IPS DF 19.7 (cell line): ENCODE measurements at regions not wholly inside any gene's neighbourhood (a gene's known extent, or its start where the extent isn't known, plus 50 kb on each side); places are given as distances from the start of the nearest gene placed in this dataset.

Experiments used
- DNase-seq: peaks from one replicate; pipeline ENCODE4 v3.0.0-alpha.2; 2013; ENCODE audit warnings: low read depth, low spot score

DNA sequence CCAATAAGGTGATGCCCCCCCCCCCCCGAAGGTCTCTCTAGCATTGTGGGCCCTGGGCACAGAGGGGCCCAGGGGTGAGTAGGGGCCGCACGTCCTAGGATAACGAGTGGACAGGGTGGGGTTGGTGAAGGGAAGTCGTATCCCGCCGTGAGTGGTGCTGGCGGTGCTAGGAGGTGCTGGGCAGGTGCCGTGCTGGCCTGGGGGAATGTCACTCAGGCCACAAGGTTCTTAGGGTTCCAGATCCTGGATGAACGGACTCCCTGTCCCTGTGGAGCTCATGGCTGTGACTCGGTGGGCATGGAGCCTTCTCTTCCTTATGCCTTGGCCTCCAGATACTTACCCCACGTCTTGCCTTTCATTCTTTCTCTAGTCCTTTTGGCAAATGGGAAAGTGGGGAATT is 157.4 kb upstream of the SOX1 start:
- DNase-seq: no peak

DNA sequence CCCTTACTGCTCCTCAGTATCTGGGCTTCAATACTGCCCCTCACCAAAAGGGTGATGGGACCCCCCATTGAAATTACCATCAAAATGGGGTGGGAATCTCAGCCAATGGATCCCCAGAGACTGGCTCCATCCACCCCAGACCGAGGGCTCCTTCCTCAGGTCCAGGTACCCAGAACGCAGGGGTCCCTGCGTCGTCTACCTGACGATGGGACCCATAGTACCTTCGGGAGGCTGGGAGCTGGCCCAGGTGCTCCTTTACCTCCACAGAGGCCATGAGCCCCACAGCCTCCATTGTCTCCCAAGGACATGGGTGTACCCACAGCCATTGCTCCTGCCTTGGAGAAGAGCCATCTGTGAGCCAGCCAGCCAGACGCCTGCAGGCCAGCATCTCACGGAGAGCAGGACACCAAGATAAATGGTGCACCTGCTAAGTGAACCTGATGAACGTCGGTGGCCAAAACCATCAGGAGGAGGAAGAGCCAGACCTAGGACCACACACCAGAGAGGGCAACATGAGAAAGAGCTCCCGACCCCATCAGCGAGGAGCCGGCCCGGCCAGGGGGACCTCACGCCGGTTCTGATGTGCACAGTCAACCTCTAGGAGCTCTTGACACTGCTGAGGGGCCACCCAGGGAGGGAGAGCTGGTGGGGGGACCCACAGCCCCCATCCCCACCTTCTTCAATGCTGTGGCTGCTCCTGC is 156.8 kb upstream of the SOX1 start:
- DNase-seq: no peak

DNA sequence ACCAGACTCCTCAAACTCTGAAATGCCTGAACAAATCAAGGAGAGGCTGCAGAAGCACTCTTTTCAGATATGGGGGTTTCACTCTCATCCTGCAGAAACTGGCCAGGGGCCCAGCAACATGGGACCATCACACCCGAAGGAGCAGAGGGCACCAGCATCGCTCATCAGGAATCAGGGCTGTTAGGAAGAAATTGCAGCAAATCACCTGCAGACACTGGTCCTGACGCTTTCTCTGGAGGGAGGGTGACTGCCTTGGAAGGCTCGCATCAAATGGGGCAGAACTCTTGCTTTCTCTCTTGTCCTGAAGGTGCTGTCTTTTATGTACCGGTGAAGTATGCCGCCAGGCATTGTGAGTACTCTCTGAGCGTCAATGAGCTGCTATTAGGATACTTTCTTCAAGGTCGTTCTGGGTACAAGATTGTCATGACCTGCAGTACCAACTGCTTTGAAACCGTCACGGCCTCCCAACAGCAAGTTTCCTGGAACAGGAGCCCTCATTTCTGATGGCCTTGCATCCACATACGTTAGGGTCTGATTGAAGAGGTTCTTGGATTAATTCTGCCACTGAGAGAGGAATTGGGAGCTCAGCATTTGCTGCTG is 155.7 kb upstream of the SOX1 start:
- no peak for DNase-seq

DNA sequence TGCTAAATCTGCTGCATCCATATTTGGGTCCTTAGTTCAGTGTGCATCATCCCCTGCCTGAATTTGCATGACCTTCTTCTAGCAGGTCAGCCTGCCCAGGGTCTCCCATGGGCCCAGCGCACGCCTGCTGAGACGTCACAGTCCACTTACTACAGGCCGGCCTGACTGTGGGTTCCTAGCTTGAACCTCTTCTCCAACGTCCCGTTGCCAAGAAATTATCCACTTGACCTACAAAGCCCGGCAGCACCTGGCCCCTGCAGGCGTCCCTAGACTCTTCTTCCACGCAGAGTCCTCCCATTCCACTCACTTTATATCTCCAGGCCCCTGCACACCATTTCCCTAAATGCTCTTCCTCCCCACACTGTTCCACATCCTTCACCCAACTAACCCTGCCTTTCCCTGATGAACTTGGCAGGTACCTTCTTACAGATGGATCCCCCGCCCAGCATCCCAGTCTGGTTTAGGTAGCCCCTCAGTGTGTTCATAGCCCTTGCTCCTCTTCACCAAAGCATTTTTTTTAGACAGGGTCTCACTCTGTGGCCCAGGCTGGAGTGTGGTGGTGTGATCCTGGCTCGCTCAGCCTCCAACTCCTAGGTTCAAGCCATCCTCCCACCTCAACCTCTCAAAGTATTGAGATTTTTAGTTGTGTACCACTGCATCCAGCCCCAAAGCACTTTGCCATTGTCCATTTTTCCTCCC is 155.0 kb upstream of the SOX1 start:
- DNase-seq: no peak

DNA sequence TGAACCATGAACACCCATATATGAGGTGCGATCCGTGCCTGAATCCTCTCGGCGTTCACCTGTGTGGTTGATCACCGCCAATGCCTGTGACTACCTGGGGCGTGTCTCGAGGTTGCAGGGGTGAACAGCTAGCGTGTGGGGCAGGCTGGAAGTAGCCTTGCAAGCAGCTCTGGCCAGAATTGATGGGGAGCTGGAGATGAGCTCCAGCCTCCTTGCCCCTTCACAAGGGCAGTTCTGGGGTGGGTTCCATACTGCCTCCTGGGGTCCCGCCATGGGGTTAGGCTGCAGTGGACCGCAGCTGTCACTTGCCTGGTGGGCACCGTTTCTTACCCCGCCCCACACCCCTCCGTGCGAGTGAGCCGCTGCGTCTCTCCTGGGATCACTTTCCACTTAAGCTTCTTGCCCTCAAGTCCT is 154.5 kb upstream of the SOX1 start:
- DNase-seq: no peak

DNA sequence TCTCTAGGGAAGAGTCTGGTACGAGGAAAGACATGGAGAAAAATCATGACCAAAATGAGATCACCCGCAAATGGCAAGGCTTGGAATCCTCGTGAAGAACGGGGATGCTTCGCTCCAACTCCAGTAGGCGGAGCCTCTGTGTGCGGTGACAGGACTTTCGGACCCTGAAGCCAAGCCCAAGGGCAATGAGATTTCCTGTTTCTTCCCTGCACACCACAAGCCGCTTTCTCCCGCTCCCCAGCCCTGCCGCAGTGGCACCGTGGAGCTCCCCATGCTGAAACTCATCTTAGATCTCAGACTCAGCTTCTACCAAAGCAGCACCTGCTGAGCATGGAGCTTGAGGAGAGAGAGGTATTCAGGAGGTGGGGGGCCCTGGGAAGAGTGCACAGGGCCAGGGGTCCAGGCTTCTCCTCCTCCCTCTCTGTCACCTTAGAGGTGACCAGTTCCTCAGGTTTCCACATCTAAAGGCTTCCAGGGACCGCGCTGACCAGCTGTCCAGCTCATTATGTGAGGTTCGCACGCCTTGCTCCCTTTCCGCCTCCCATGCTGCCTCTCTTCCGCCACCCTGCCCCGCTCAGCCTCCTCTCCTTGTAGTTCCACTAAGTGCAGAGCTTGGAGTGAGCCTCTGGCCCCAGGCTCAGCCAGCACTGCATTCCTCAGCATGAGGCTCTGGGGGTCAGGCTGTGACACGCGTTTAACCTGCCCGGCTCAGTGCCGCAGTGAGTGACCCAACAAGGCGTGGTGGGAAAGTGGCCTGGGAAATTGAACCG is 153.8 kb upstream of the SOX1 start:
- DNase-seq: no peak

DNA sequence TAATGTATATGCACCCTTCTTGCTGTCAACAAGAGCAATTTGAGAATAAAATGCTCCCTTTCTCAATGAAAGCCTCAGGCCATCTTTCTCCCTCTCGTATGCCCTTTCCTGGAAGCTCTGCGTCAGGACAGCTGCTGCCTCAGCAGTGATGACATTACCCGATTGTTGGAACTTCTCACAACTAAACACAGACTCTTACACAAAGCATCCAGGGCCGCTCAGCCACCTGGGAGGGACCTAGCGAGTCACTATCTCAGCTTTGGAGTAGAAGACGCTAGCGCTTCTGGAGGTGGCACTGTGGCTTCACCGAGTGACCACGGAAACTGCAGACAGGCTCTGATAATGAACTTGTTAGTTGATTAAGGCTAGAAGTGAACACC is 153.2 kb upstream of the SOX1 start:
- DNase-seq: no peak

DNA sequence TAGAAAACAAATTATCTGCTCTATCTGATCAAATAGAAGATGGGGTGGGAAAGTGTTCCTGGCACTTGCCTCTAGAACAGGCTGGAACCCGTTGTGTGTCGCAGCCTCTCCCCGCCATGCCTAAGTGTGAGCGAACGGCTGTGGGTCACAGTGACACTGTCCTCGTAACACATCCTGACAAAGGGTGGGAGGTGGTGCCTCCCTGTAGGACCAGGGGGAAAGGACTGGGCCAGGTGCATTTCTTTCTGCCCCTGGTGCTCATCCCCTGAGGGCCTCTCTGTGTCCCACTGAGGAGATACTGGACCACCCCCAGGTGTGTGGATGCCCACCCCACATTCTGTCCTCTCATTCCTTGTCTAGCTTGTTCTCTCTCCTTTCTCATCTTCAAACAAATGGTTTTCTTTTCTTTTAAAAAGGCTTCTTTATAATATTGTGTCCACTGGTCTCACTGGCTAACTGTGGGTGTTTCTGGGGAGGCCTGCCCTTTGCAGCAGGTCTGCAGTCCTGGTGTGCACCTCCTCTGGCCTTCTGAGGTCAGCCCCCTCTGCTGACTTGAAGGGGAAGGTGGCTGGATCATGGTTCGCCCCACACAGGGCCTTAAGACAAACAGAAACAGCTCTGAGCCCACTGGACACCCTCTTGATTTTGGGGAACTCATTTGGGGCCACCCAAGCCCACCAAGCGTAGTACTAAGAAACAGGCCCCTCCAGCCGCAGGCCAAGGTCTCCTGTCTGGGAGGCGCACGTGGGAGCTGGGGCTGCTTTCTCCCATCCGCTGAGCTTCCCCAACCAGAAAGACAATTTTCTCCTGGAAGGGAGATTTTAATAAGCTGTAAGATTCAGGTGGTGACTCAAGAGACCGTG is 152.5 kb upstream of the SOX1 start:
- no peak for DNase-seq

DNA sequence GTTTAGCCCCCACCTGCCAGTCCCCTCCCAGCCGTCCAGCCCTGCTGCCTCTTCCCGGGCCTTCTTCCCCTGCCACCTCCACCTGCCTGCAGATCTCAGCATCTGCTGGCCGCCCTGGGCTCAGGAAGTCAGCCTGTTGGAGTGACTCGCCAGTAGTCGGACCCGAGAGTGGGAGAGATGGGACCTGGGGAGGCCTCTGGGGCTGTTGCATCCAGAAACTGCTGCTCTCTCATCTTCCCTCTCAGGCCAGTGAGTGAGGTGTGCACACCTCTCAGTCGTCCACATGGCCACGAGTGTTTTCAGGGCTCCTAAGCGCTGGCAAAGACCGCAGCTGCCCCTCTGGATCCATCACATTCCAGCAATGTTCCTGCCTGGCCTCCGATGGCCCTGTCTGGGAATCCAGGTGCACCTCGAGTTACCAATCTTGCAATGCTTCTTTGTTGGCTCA is 151.8 kb upstream of the SOX1 start:
- DNase-seq: no peak

DNA sequence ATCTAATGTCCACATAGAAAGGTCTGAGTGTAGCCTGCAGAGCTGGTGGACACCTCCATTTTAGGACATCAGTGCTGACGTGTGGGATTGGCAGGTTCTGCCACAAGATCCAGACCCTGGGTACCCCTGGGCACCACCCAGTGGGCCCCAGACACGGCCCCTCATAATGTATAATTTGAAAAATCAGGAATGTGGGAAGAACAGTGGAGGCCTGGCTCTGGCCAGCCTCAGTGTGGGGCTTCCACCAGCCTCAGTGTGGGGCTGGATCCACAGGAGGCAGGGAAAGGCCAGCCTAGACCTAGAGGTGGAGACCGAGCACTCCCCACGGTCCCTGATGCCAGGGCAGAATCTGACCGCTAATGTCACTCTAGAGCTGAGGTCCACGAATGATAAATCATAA is 150.7 kb upstream of the SOX1 start:
- DNase-seq: no peak

DNA sequence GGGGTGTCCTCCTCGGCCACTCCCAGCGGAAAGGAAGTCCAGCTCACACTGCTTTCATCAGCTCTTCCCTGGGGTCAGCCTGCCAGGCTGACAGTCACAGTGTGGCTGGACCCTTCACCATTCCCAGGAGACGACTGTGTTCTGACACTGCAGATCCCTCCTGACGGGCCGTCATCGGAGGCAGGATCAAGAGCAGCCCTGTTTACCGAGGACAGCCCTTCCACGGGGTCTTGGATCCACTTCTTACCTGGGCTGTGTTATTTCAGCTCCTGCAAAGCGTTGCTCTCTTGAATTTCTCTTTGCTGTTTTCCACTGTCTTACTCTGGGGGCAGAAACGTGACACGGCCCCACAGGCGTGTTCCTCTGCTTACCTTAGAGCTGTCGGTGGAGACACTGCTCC is 149.9 kb upstream of the SOX1 start:
- DNase-seq: no peak

DNA sequence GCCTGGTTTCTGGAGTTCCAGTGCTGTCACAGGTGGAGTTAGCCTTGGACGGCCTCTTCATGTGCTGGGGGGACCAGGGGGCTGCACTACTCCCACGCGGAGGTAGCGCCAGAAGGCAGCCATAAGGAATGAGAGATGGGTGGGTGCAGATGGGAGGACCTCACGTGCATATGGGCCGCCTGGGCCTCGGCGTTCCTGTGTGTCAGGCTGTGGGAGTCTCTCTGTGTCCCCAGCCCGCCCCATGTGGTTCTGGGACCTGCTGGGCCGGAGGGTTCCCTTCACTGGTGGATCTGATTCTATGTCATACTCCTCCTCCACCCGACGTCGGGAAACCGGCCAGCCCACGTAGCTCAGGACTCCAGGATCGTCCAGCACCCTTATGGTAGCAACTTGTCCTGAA is 149.0 kb upstream of the SOX1 start:
- no peak for DNase-seq

DNA sequence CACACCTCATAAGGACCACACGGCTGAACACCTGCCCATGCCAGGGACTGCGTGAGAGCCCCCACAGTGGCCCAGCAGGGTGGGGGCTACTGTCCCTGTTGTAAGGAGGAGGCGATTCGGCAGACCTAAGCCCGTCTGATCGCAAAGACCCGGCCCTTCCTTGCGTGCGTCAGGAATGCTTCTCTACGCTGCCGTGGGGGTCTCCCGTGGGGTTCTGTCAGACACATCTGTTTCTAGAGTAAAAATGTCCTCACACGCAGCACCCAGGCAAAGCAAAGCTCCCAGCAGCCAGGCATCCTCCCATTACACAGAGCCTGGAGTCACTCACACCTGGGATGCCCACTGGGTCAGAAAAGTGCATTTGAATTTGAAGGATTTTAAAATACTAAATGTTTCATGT is 147.7 kb upstream of the SOX1 start:
- DNase-seq: no peak

DNA sequence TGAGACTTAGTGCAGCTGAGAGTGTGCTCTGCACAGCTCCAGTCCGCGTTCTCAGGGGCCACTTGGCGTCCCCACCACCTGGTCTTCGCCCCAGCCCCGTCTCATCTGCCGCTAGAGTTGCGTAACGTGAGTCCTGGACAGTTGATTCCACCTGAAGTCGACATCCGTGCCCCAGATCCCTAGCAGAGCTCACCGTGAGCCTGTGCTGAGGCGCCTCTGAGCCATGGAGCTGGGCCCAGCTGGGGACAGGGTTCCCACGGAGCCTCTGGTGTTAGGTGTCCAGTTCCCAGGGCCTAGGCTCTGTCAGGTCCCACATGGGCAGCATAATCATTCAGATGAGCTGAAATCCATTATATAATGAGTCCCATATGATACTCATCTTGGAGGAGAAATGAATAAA is 147.1 kb upstream of the SOX1 start:
- DNase-seq: no peak

DNA sequence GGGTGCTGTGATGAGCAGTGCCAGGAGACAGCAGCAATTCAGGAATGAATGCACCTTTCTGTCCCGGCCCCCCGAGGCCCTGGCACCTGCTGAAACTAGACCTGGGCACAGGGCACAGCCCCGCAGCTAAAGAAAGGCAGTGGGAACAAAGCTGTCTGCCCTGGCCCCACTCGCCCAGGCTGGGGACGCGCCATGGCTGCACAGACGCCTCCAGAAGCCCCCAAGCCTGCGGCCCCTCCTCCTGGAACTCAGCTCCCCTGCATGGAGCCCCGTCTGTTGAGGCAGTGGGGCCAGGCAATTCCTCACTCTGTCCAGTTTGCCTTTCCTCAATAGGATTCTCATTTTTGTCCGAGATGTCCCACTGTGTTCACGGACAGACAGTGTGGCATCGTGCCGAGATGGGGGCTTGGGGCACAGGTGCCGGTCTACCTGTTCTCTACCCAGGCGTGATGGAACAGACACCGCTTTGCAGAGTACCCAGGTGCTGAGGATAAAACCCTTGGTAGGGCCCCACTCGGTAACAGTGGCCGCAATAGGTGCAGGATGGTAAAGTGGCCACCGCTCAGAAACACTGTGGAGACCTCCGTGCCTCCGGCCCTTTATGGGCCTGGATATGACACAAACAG is 146.5 kb upstream of the SOX1 start:
- DNase-seq: no peak

DNA sequence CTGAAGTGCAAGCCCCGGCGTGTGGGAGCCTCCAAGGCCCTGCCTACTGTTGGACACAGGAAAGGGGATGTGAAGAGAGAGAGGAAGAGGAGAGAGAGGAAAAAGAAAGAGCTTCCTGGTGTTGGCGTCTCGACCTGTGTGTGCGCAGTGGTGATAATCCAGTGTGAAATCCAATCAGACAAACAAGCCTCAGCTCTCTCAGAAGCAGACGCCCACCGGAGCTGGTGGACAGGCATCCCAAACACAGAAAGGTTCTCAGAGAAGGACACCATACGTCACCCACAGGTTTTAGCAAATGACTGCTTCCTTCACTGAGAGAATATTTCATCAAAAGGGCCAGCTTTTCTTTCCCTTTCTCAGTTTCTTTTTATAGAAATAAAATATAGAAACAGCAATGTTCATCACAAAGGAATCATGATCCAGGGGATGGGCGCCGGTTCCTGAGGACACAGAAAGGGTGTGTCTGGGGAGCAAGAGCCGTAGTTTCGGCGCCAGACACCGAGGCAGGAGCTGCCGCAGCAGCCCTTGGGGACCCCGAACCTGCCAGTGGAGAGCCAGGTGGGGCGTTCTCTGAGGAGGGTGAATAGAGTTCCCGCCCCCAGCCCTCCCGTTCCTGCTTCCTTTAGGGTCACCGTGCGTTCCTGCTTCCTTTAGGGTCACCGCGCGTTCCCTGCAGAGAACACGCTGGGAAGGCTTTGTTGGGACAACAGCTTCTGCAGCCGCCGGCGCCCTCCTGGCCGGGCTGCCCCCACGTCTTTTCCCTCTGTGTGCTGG is 145.8 kb upstream of the SOX1 start:
- DNase-seq: no peak

DNA sequence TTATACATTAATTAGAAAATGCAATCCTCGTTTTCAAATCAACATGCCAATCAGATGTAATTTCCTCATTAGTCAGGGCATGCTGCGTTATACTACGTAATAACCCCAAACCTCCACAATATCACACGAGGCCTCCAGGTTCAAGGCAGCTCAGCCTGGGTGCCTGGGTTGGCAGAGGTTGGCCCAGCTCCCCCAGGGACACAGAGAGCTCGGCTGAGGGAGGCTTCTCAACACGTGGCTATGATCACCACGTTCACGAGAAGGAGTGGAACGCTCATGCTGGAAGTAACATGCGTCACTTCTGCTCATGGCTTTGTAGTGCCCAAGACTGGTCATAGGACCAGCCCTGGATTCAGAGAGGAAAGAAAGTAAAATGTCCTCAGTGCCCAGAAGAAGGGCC is 144.9 kb upstream of the SOX1 start:
- no peak for DNase-seq

DNA sequence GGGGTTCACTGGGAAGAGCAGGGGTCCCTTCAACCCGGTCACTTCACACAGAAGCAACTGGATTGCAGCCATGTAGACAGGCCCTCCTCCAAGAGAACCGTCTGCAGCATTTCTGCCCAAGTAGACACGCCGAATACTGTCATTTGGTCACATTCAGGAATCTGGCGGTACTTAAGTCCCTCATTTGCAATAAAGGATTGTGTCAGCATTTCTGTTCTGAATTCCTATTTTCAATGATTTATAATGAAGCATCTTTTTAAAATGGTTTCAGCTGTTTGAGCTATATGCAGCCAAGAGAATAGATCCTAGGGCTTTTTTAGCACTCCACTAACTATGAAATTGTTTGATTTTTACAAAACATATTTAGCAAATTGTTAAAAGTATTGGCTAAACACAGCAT is 143.5 kb upstream of the SOX1 start:
- DNase-seq: no peak

DNA sequence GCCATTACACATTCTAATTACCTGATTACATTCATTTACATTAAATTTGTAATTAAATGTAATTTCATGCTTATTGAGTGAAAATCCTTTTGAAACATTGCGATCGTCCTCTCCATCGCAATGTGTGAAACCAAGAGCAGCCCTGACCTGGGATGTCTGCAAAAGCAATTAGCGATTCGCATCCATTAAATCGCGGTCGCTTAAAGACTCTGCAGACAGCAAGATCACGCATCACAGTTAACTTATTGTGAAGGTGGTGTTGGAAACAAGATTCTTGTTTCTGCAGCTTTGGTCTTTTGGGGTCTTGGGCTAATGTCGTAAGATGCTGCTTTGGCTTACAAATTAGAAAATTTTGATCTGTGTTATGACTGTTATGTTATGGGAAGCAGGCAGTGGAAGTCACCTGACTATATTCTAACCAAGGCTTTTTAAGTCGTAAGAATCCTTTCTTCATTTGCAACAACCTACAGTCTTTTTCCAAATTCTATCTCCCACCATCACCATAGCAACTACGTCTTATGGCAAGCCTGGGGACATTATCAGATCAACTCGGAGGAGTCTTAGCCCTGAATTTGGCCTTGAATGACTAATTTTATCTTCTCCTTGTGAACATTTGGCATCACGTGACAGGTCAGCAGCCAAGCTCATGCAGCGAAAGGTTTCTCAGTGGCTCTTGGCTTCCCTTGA is 142.8 kb upstream of the SOX1 start:
- no peak for DNase-seq

DNA sequence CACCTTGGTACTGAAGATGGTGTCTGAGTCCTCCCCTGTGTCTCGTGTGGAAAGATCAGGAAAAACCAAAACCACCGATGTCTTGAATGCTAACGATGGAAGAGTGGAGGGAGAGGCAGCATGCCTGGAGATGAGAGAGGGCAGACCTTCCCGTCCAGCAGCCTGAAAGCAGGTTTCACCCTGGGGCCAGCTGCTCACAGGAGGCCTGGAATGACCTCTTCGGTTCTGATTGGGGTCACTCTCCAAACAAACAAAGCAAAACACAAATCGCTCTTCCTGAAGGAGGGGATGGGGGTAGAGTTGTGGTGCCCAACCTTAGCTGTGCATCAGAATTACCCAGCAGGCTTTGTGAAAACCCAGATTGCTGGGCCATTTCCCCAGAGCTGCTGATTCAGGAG is 142.3 kb upstream of the SOX1 start:
- no peak for DNase-seq
